ENCODE measurements at regions not wholly inside any gene's neighbourhood (a gene's known extent, or its start where the extent isn't known, plus 50 kb on each side); places are given as distances from the start of the nearest gene placed in this dataset.
A peak's percentile ranks its signal among the peaks of the same experiment; 100 is the strongest.

DNA sequence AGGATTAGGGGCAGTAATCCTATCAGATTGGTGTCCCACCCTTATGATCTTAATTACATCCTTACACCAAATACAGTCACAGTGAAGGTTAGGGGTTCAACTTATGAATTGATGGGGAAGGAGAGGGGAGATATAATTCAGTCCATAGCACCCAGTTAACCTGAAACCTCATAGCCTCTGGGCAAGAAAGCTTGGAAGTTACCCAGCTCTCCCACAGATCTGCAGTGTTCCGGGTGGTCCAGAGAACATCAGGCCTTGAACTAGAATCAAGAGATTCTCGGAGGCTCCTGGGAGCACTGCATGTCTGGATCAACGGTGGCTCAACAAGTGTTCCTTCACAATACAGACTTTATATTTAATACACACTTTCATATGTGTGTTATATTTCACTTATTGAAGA lies 392.6 kb upstream of the MARCKS start:
- Histone ChIP-seq H3K4me3 (ENCODE audit: insufficient read depth in 1 of 2, low read depth in 1 of 2, low read length in 2 of 2) (no peak overlapping the region), H2AK5ac (ENCODE audit: low read length, severe bottlenecking) (no peak overlapping the region), H2AFZ (ENCODE audit: low read depth, low read length) (no peak overlapping the region), H2BK15ac (ENCODE audit: low read depth, poor library complexity, severe bottlenecking) (no peak overlapping the region), H4K8ac (ENCODE audit: low read length) (no peak overlapping the region), H3K4me1 (ENCODE audit: control insufficient read depth, insufficient read depth, low read depth, low read length) (no peaks in the 10 kb centered on the region), H3K9me3 (ENCODE audit: control insufficient read depth, low read length) (no peaks in the 10 kb centered on the region), H3K4ac (ENCODE audit: low read depth in 1 of 2, low read length in 2 of 2) (peak overlapping the region in 1 of 2 experiments; percentile 47), H2BK5ac (ENCODE audit: low read depth, low read length, poor library complexity, severe bottlenecking) (no peak overlapping the region), H3K9ac (ENCODE audit: low read length) (peak overlapping the region; percentile 50), H3K36me3 (ENCODE audit: control insufficient read depth in 1 of 2, insufficient read depth in 2 of 2, low read depth in 1 of 2, low read length in 2 of 2) (no peaks in the 10 kb centered on the region), H3K4me2 (ENCODE audit: low read length, poor library complexity, severe bottlenecking) (no peak overlapping the region), H3K18ac (ENCODE audit: low read depth in 1 of 2, low read length in 2 of 2) (peak overlapping the region in 1 of 2 experiments; percentile 38), H3K14ac (ENCODE audit: low read length in 2 of 2) (no peak overlapping the region), H3K79me1 (replicated peaks; ENCODE audit: low read length, poor library complexity, severe bottlenecking) (no peaks in the 10 kb centered on the region), H3K27me3 (ENCODE audit: control insufficient read depth in 1 of 2, insufficient read depth in 1 of 2, low read length in 2 of 2) (no peaks in the 10 kb centered on the region), H2BK120ac (ENCODE audit: low read depth, low read length) (peak overlapping the region; percentile 54), H4K91ac (ENCODE audit: low read length) (no peak overlapping the region), H3K23ac (ENCODE audit: low read length in 2 of 2) (no peak overlapping the region), H3K27ac (ENCODE audit: low read length, poor library complexity, severe bottlenecking) (no peak overlapping the region), H2BK12ac (ENCODE audit: low read length in 2 of 2) (peak overlapping the region in 1 of 2 experiments; percentile 14)
- 92% methylated on average over 2 of the region's 3 CpGs for WGBS
- no peak for DNase-seq

DNA sequence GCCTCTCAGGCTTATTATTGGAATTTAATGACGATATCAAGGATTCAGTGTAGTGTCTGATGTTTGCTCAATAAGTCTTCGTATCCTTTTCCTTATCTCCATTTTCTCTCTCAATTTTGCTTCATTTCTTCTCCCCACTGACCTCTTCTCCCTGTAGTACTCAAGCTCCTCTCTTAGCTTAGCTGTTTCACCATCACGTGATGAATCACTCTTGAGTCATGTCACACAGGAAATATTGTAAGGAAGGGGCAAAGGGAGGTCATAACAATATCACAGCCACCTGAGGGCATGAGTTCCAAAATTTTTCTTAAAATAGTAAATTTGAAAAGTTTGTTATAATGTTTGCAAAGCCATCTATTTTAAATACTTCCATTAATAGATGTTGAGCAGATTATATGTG lies 392.2 kb upstream of the MARCKS start:
- Histone ChIP-seq H3K4me1 (ENCODE audit: control insufficient read depth, insufficient read depth, low read depth, low read length) (no peaks in the 10 kb centered on the region), H4K91ac (ENCODE audit: low read length) (no peak overlapping the region), H3K14ac (ENCODE audit: low read length in 2 of 2) (no peak overlapping the region), H2BK12ac (ENCODE audit: low read length in 2 of 2) (no peak overlapping the region), H2AFZ (ENCODE audit: low read depth, low read length) (no peak overlapping the region), H3K79me1 (replicated peaks; ENCODE audit: low read length, poor library complexity, severe bottlenecking) (no peaks in the 10 kb centered on the region), H3K4me2 (ENCODE audit: low read length, poor library complexity, severe bottlenecking) (no peak overlapping the region), H3K23ac (ENCODE audit: low read length in 2 of 2) (no peak overlapping the region), H3K27me3 (ENCODE audit: control insufficient read depth in 1 of 2, insufficient read depth in 1 of 2, low read length in 2 of 2) (no peaks in the 10 kb centered on the region), H4K8ac (ENCODE audit: low read length) (no peak overlapping the region), H3K9ac (ENCODE audit: low read length) (peak overlapping the region; percentile 50), H3K36me3 (ENCODE audit: control insufficient read depth in 1 of 2, insufficient read depth in 2 of 2, low read depth in 1 of 2, low read length in 2 of 2) (no peaks in the 10 kb centered on the region), H2BK15ac (ENCODE audit: low read depth, poor library complexity, severe bottlenecking) (no peak overlapping the region), H2BK5ac (ENCODE audit: low read depth, low read length, poor library complexity, severe bottlenecking) (no peak overlapping the region), H3K27ac (ENCODE audit: low read length, poor library complexity, severe bottlenecking) (no peak overlapping the region), H3K9me3 (ENCODE audit: control insufficient read depth, low read length) (no peaks in the 10 kb centered on the region), H2BK120ac (ENCODE audit: low read depth, low read length) (no peak overlapping the region), H2AK5ac (ENCODE audit: low read length, severe bottlenecking) (no peak overlapping the region), H3K4me3 (ENCODE audit: insufficient read depth in 1 of 2, low read depth in 1 of 2, low read length in 2 of 2) (no peak overlapping the region), H3K4ac (ENCODE audit: low read depth in 1 of 2, low read length in 2 of 2) (no peak overlapping the region), H3K18ac (ENCODE audit: low read depth in 1 of 2, low read length in 2 of 2) (no peak overlapping the region)
- WGBS = 68% methylated on average over 2 of the region's 3 CpGs
- DNase-seq = peak; percentile 59

DNA sequence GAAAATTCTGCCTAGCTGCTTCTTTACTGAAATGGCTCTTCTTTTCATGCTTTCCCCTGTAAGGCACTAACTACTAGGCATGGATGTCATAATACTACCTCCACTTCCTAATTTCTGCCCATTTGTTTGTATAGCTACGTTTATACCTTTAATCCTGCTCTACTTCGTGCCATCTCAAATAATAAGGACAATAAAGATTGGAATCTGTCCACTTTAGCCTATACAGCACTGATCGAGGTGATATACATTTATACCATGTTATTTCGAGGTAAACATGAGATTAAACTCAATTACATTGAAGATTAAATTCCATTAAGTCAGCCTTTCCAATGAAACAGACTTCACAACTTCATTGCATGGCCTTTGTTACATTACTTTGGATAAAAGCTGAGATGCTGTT lies 390.6 kb upstream of the MARCKS start:
- H3K36me3 ChIP-seq (ENCODE audit: control insufficient read depth in 1 of 2, insufficient read depth in 2 of 2, low read depth in 1 of 2, low read length in 2 of 2) = no peaks in the 10 kb centered on the region
- H4K91ac ChIP-seq (ENCODE audit: low read length) = no peak overlapping the region
- H3K9ac ChIP-seq (ENCODE audit: low read length) = no peak overlapping the region
- no peak overlapping the region for H2BK12ac ChIP-seq (ENCODE audit: low read length in 2 of 2)
- no peak overlapping the region for H3K23ac ChIP-seq (ENCODE audit: low read length in 2 of 2)
- H3K79me1 ChIP-seq (replicated peaks; ENCODE audit: low read length, poor library complexity, severe bottlenecking) = no peaks in the 10 kb centered on the region
- no peak overlapping the region for H2BK5ac ChIP-seq (ENCODE audit: low read depth, low read length, poor library complexity, severe bottlenecking)
- no peak overlapping the region for H2AK5ac ChIP-seq (ENCODE audit: low read length, severe bottlenecking)
- no peak overlapping the region for H4K8ac ChIP-seq (ENCODE audit: low read length)
- no peaks in the 10 kb centered on the region for H3K27me3 ChIP-seq (ENCODE audit: control insufficient read depth in 1 of 2, insufficient read depth in 1 of 2, low read length in 2 of 2)
- no peak overlapping the region for H2BK15ac ChIP-seq (ENCODE audit: low read depth, poor library complexity, severe bottlenecking)
- no peak overlapping the region for H3K4ac ChIP-seq (ENCODE audit: low read depth in 1 of 2, low read length in 2 of 2)
- H2BK120ac ChIP-seq (ENCODE audit: low read depth, low read length) = no peak overlapping the region
- no peak overlapping the region for H3K18ac ChIP-seq (ENCODE audit: low read depth in 1 of 2, low read length in 2 of 2)
- H3K27ac ChIP-seq (ENCODE audit: low read length, poor library complexity, severe bottlenecking) = no peak overlapping the region
- no peak overlapping the region for H2AFZ ChIP-seq (ENCODE audit: low read depth, low read length)
- no peaks in the 10 kb centered on the region for H3K4me1 ChIP-seq (ENCODE audit: control insufficient read depth, insufficient read depth, low read depth, low read length)
- no peak overlapping the region for H3K4me2 ChIP-seq (ENCODE audit: low read length, poor library complexity, severe bottlenecking)
- no peak overlapping the region for H3K14ac ChIP-seq (ENCODE audit: low read length in 2 of 2)
- no peak for DNase-seq
- 95% methylated on average over 4 of the region's 4 CpGs for WGBS
- H3K9me3 ChIP-seq (ENCODE audit: control insufficient read depth, low read length) = no peaks in the 10 kb centered on the region
- no peak overlapping the region for H3K4me3 ChIP-seq (ENCODE audit: insufficient read depth in 1 of 2, low read depth in 1 of 2, low read length in 2 of 2)

DNA sequence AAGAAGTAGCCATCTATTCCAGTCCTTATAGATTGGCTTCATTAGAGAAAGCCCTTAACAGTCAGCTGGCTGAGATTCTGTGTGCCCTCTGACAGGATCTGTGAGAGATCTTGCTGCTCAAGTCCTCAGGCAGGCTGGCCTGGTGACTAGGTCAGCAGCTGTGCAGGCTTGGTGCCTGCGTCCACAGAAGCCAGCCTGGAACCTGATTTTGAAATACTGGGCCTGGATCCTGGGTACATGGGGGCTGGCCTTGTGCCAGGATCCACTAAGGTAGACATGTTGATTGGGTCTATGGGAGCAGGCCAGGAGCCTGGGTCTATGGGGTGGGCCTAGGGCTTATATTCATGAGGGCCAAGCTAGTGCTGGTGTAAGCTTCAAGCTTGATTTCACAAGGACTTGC lies 381.8 kb upstream of the MARCKS start:
- Histone ChIP-seq H2BK15ac (ENCODE audit: low read depth, poor library complexity, severe bottlenecking) (peak overlapping the region; percentile 60), H3K14ac (ENCODE audit: low read length in 2 of 2) (no peak overlapping the region), H3K18ac (ENCODE audit: low read depth in 1 of 2, low read length in 2 of 2) (no peak overlapping the region), H3K4ac (ENCODE audit: low read depth in 1 of 2, low read length in 2 of 2) (no peak overlapping the region), H2AK5ac (ENCODE audit: low read length, severe bottlenecking) (no peak overlapping the region), H2BK5ac (ENCODE audit: low read depth, low read length, poor library complexity, severe bottlenecking) (no peak overlapping the region), H3K4me3 (ENCODE audit: insufficient read depth in 1 of 2, low read depth in 1 of 2, low read length in 2 of 2) (no peak overlapping the region), H4K91ac (ENCODE audit: low read length) (no peak overlapping the region), H3K9ac (ENCODE audit: low read length) (no peak overlapping the region), H2BK12ac (ENCODE audit: low read length in 2 of 2) (no peak overlapping the region), H3K4me2 (ENCODE audit: low read length, poor library complexity, severe bottlenecking) (no peak overlapping the region), H2BK120ac (ENCODE audit: low read depth, low read length) (no peak overlapping the region), H3K23ac (ENCODE audit: low read length in 2 of 2) (no peak overlapping the region), H3K4me1 (ENCODE audit: control insufficient read depth, insufficient read depth, low read depth, low read length) (no peaks in the 10 kb centered on the region), H3K27ac (ENCODE audit: low read length, poor library complexity, severe bottlenecking) (no peak overlapping the region), H3K36me3 (ENCODE audit: control insufficient read depth in 1 of 2, insufficient read depth in 2 of 2, low read depth in 1 of 2, low read length in 2 of 2) (no peaks in the 10 kb centered on the region), H3K27me3 (ENCODE audit: control insufficient read depth in 1 of 2, insufficient read depth in 1 of 2, low read length in 2 of 2) (no peaks in the 10 kb centered on the region), H3K79me1 (replicated peaks; ENCODE audit: low read length, poor library complexity, severe bottlenecking) (no peaks in the 10 kb centered on the region), H2AFZ (ENCODE audit: low read depth, low read length) (no peak overlapping the region), H4K8ac (ENCODE audit: low read length) (no peak overlapping the region), H3K9me3 (ENCODE audit: control insufficient read depth, low read length) (no peaks in the 10 kb centered on the region)
- WGBS = 100% methylated on average over 1 of the region's 1 CpG
- DNase-seq = no peak

Measured in mesenchymal stem cell (in vitro differentiated cells and primary cell).